GF-D8 (cell line): ENCODE measurements at regions not wholly inside any gene's neighbourhood (a gene's known extent, or its start where the extent isn't known, plus 50 kb on each side); places are given as distances from the start of the nearest gene placed in this dataset.

Experiments
- DNase-seq: peaks from one replicate; lab custom pipeline; 2025; lab: John Stamatoyannopoulos, UW

DNA sequence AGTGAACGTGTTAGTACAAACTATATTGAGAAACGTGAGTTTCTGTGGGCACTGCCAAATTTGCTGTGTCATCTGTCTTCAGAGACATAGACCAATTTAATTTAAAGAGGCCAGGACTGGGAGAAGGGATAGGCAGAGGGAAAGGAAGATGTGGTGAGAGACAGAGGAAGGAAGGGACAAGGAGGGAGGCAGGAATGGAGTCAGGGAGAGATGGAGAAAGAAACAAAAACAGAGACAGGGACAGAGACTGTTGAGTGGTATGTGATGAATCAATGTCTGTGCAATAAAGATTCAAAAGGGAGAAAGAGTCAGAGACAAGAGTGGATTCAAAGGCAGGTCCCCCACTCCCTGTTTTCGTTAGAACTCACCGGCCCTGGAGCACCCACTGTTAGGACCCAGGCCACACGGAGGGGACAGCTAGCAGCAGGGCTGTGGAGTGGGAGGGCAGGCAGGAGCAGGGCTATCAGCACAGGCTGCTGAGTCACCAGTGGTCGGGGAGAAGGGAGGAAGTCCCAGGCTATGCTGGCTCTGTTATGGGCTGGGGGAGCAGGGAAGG lies 51.6 kb upstream of the CHD6 start:
- DNase-seq: no peak

DNA sequence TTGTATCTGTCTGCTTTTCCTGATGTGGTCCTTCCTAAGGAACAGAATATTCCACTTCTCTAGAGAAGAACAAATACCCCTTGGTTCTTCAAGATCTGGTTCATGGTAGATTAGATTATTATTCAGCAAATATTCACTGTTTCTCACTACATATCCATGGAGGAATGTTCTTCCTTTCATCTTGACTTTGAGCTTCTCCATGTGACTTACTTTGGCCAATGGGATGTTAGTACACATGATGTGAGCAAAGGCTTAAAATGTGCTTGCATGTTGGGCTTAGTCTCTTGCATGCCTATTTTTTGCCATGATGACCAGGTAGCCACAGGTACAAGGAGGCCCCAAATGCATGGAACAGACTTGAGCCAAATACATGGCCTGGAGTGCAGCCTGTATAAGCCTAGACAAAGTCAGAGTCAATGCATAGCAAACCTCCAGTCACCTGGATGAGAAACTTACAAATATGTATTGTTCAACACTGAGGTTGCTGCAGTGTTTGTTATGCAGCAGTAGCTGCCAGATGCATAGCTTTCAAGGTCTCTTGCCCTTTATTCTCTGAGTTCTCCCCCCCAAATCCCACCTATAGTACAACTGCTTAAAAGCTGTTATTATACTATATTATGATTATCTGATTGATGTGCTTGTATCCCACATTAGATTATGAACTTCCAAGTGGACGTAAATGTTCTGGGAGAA lies 50.0 kb upstream of the CHD6 start:
- DNase-seq: no peak
